Left ventricle myocardium superior (tissue), 1 donor: ENCODE measurements at regions not wholly inside any gene's neighbourhood (a gene's known extent, or its start where the extent isn't known, plus 50 kb on each side); places are given as distances from the start of the nearest gene placed in this dataset.

ENCODE experiments used
- ATAC-seq: fragments of 200-7000 bp; cut with Tn5 transposase; one replicate; pipeline ENCODE4 v1.9.1; 2020; ENCODE audit warnings: mild to moderate bottlenecking, moderate library complexity
- DNase-seq: peaks from one replicate; pipeline ENCODE4 v3.0.0-alpha.2; 2020
- intact Hi-C: fragments of 100-400 bp; cut with micrococcal nuclease; formaldehyde crosslinking; loops from one replicate; pipeline ENCODE4 v1.11.0; 2022
- donor health status: DM: no; HTN: yes; CAD: no; lungs with severe emphysema.

GRCh38 chr20:6831461-6831860, 64.0 kb downstream of the BMP2 start:
- intact Hi-C loops: no loop called here
- no peak for DNase-seq
- no peak for ATAC-seq

DNA sequence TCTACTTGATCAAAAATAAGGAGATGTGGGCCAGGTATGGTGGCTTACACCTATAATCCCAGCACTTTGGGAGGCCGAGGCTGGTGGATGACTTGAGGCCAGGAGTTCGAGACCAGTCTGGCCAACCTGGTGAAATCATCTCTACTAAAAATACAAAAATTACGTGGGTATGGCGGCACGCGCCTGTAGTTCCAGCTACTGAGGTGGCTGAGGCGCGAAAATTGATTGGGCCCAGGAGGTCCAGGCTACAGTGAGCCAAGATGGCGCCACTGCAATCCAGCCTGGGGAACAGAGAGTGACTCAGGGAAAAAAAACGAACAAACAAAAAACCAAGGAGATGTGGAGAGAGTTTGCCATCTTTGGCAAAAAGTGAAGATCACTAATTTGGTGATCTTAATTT, 65.3 kb downstream of the BMP2 start:
- ATAC-seq: no peak

GRCh38 chr20:6835609-6836008, 68.1 kb downstream of the BMP2 start:
- DNase-seq: no peak
- intact Hi-C loops: no loop called here
- no peak for ATAC-seq

More for the DNA sequence above, 65.3 kb downstream of the BMP2 start:
- no peak for DNase-seq
- intact Hi-C loops: no loop called here

GRCh38 chr20:6836821-6837374, 69.4 kb downstream of the BMP2 start:
- intact Hi-C loops: no loop called here
- no peak for DNase-seq
- ATAC-seq: no peak

- intact Hi-C loops: no loop called here
- no peak for DNase-seq
- ATAC-seq: no peak
Measured at GRCh38 chr20:6837730-6838129, 70.2 kb downstream of the BMP2 start.

- intact Hi-C loops: no loop called here
- DNase-seq: no peak
- no peak for ATAC-seq
Measured at GRCh38 chr20:6838181-6838826, 70.8 kb downstream of the BMP2 start.

DNA sequence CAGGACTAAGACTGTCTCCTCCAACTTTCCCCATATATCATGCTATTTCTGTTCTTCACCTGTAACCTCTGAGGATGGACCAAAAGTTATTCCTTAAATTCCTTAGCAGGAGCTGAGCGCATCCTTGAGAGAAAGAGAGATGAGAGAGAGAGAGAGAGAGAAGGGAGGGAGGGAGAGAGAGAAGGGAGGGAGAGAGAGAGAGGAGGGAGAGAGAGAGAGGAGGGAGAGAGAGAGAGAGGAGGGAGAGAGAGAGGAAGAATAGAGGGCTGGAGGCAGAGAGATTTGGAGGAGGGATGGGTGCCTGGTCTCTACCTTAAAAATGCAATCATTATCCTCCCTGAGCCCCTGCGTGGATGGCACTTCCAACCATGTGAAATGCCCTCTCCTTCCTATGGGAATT, 73.6 kb downstream of the BMP2 start:
- DNase-seq (no peak), ATAC-seq (no peak)
- intact Hi-C loops: no loop called here

DNA sequence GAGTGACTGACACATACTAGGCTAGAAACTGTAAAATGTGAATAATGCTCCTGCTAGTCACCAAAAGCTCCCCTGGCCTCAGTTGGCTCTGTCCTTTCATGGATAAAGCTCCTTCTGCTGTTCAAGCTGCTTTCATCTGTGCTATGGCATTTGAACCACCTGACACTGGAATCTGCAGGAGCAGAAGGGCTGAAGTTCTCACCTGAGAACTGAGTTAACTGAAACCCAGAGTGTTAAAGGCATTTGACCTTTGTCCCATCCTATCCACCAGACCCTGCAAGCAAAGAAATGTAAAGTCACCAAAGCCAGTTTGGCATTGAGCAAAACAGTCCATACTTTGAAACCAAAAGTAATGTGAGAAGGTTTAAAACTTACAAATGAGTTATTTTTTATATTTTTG, 77.7 kb downstream of the BMP2 start:
- intact Hi-C loops: no loop called here
- DNase-seq (no peak), ATAC-seq (no peak)

- ATAC-seq (no peak), DNase-seq (no peak)
- intact Hi-C loops: no loop called here
Measured at GRCh38 chr20:6848041-6848440, 80.6 kb downstream of the BMP2 start.

GRCh38 chr20:6848992-6849391, 81.5 kb downstream of the BMP2 start:
- DNase-seq: no peak
- no peak for ATAC-seq
- intact Hi-C loops: no loop called here

GRCh38 chr20:6851136-6851535, 83.7 kb downstream of the BMP2 start:
- intact Hi-C loops: no loop called here
- ATAC-seq: no peak
- no peak for DNase-seq

DNA sequence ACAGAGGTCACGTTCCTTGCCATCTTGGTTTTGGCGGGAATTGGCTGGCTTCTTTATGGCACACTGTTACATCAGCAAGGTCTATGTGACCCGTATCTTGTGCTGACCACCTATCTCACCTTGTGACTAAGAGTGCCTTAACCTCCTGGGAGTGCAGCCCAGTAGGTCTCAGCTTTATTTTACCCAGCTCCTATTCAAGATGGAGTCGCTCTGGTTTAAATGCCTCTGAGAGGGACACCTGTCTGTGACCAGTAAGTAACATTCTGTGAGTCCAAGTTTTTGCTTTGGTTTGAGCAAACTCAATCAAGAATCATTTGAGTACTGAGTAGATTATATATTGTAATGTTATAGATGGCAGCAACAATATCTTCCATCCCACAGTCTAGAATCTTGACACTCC, 85.0 kb downstream of the BMP2 start:
- intact Hi-C loops: no loop called here
- ATAC-seq: no peak
- DNase-seq: no peak

- DNase-seq: no peak
- ATAC-seq: no peak
- intact Hi-C loops: no loop called here
Measured at GRCh38 chr20:6855104-6855503, 87.6 kb downstream of the BMP2 start.

DNA sequence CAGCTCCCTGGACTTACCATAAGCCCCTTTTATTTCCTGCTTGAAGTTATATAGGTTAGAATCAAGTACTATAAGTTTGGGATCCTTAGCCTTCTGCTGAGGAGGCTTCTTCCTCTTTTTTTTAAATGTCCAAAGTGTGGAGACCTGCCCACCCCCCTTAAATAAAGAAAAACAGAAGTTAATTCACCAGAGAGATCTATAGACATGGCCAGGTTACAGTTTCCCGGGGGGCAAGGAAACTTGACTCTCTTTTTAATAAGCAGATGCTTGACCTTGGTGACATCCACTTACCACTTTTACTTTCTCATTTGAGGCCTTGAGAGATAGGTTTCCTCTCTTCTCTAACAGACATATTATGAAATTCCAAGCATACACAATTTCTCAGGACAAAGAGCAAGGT, 88.3 kb downstream of the BMP2 start:
- intact Hi-C loops: no loop called here
- ATAC-seq (no peak), DNase-seq (no peak)

DNA sequence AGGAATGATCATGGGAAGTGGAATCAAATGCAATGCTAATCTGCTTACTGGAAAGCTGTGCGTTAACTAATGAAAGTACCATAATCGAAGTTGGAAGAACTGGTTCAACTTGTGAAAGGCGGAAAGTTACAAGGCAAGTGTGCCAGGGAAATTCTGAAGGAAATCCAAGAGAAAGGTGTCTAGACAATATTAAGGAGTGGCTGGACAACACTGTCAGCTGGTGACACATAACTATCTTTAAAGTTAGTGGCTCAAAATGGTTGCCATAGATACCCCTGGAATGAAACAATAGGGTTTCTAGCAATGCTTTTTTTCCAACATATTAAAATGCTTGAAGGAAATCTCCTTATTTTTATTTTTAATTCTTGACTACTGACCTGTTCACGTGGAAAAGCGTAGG, 90.4 kb downstream of the BMP2 start:
- intact Hi-C loops: no loop called here
- DNase-seq (no peak), ATAC-seq (no peak)

DNA sequence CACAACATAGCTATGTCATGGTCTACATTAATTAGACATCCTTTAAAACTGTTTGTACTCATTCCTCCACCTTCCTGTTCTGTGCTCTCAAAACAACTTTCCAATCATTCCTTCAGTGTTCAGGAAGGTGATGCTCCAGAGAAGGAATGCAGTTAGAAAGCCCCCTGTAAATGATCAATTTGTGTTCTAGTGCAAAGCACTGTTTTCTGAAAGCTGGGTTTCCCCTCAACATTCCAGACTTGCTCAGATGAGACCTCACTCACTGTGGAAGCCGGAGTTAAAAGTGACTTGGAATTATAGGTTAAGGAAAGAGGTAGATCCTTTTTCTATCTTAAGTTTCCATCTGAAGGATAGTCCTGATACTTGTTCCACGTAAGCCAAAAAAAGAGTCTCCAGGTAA, 95.9 kb downstream of the BMP2 start:
- ATAC-seq (no peak), DNase-seq (no peak)
- intact Hi-C loops: no loop called here

DNA sequence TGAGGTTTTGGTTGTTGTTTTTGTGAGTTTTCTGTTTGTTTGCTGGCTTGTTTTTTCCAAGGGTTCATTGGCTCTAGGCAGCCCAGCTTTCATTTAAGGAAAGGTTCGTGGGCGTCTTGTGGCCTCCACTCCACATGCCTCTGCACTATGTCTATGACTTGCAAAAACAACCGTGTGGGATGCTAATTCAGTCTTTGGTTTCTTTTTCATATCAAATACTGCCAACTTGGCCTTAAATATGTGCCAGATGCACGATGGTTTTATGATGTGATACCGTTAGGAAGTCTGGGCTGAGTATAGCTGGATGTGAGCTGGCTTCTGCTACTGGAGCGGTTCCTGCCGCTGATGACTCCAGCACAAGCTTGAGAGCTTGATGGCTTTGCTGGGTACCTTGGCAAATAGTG, 96.3 kb downstream of the BMP2 start:
- ATAC-seq: no peak
- intact Hi-C loops: no loop called here
- DNase-seq: no peak

DNA sequence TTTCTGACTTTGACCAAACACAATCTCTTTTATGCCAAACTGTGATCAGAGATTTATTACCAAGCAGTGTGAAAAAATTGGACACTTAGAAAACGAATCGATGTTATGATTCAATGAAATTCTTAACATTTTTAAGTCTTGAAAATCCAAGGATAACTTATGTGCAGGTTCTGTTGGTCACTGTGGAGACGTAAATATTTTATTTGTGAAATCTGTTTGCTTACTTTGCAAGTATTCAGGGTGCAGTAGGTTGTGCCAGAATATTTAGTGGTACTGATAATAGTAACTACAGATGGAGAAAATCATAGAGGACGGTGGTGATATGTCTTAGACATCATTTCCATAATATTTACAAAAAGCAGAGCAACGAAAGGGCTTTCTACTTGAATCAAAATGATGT, 97.3 kb downstream of the BMP2 start:
- intact Hi-C loops: no loop called here
- no peak for DNase-seq
- no peak for ATAC-seq

- DNase-seq (no peak), ATAC-seq (no peak)
- intact Hi-C loops: no loop called here
Measured at GRCh38 chr20:6866741-6867140, 99.3 kb downstream of the BMP2 start.

- intact Hi-C loops: no loop called here
- DNase-seq (no peak), ATAC-seq (no peak)
Measured at GRCh38 chr20:6868861-6869260, 101.4 kb downstream of the BMP2 start.

DNA sequence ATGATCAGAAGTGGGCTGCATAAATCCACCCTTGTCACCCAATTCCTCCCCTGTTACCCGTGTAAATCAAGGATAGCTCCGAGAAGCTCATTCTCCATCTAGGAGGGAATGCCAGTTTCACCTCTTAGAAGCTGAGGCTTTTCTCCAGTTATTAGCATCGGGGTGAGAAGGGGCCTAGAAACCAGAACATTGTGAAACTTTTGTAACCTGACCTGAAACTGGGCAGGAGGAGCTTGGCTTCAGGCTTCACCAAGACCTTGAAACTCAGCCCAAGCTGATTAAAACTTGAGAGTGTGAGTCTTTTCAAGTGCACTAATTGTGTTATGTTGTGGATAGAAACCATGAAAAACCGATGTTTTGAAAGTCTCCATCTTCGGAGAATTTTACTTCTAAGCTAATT, 103.1 kb downstream of the BMP2 start:
- intact Hi-C loops: no loop called here
- no peak for ATAC-seq
- no peak for DNase-seq

DNA sequence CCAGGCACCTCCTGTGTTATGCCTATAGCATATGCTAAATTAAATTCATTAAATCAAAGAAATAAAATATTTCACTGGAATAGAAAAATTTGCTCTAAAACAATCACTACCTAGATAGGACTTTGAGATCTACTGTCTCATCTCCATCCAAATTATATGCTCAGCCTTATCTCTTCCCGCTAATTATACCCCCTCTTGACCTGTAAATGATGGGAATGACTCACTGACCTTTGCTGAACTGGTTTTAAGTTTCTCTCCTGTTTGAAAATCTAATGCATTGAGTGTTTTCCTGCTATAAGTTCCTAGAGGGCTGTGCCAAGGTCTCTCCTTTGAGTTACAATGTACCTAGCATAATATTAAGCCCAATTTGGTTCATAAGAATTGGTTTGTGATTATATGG, 110.1 kb downstream of the BMP2 start:
- DNase-seq (no peak), ATAC-seq (no peak)
- intact Hi-C loops: no loop called here
